Body of pancreas (tissue), 4 donors: ENCODE measurements at regions not wholly inside any gene's neighbourhood (a gene's known extent, or its start where the extent isn't known, plus 50 kb on each side); places are given as distances from the start of the nearest gene placed in this dataset.

Experiments used
- ATAC-seq: fragments of 150-250 bp; one replicate; pipeline ENCODE4 v1.9.1; 2016
- DNase-seq, 4 donors: peaks; one replicate each; pipeline ENCODE4 v3.0.0-alpha.2; 2019
- H3K27ac ChIP-seq, 4 donors: fragments of 200-600 bp; sonication (generic); 1 replicate in 3 of 4; 2 replicates in 1 of 4; pipeline versions ENCODE4 v1.5.1 to v1.6.1; 2016 to 2019; ENCODE audit warnings: mild to moderate bottlenecking in 1 of 4, mixed read lengths in 1 of 4, moderate library complexity in 1 of 4
- H3K27me3 ChIP-seq, 2 donors: fragments of 200-600 bp; sonication (generic); one replicate each; pipeline ENCODE4 v1.6.0; 2016; ENCODE audit warnings: mild to moderate bottlenecking in 1 of 2
- H3K36me3 ChIP-seq, 2 donors: fragments of 200-600 bp; sonication (generic); replicated peaks in 1 of 2; 2 replicates each; pipeline ENCODE4 v1.5.1; 2016; ENCODE audit warnings: low read depth in 2 of 2; ENCODE audit not compliant: insufficient read depth in 1 of 2
- H3K4me1 ChIP-seq: fragments of 200-600 bp; sonication (generic); one replicate; pipeline ENCODE4 v1.6.0; 2016
- H3K4me3 ChIP-seq, 2 donors: fragments of 200-600 bp; sonication (generic); 1 replicate in 1 of 2; 2 replicates in 1 of 2; pipeline ENCODE4 v1.5.1; 2016 to 2019
- H3K9me3 ChIP-seq, 3 donors: fragments of 200-600 bp; sonication (generic); 1 replicate in 2 of 3; 2 replicates in 1 of 3; pipeline ENCODE4 v1.5.1; 2016
- CTCF ChIP-seq, 7 experiments: fragments of 450-650 bp in 4 of 7; fragments of 200-600 bp in 3 of 7; sonication (generic) in 3 of 7; IDR thresholded peaks; one replicate each; pipeline ENCODE4 v1.5.1; 2016 to 2019; ENCODE audit warnings: antibody characterized with exemption in 7 of 7
- POLR2A ChIP-seq, 3 donors: fragments of 450-650 bp; IDR thresholded peaks; one replicate each; pipeline ENCODE4 v1.6.1; 2016; ENCODE audit warnings: antibody characterized with exemption in 3 of 3, mild to moderate bottlenecking in 2 of 3
- WGBS, 2 donors: methylation state at CpG; one replicate each; pipeline ENCODE4 v1.1.5; 2017; 5-methylcytosine and 5-hydroxymethylcytosine counted together
- intact Hi-C: fragments of 100-400 bp; cut with DNase I; formaldehyde crosslinking; loops from one replicate; pipeline ENCODE4 v1.15.1; 2023

GRCh38 chr11:98177925-98178324 is 842.8 kb upstream of the CNTN5 start:
- Histone ChIP-seq H3K4me1 (no peaks in the 10 kb centered on the region), H3K27me3 (no peaks in the 10 kb centered on the region), H3K27ac (no peak overlapping the region), H3K36me3 (no peaks in the 10 kb centered on the region), H3K4me3 (no peak overlapping the region), H3K9me3 (no peaks in the 10 kb centered on the region)
- ATAC-seq (no peak), DNase-seq (no peak)
- TF ChIP-seq CTCF (IDR thresholded peaks at IDR 0.05) (no peak), POLR2A (IDR thresholded peaks at IDR 0.05) (no peak)
- 43 to 51% methylated on average over 5 of the region's 5 CpGs for WGBS, 2 donors
- intact Hi-C loops, result no loop called here

- TF ChIP-seq CTCF (IDR thresholded peaks at IDR 0.05) (no peak), POLR2A (IDR thresholded peaks at IDR 0.05) (no peak)
- 53 to 68% methylated on average over 1 of the region's 1 CpG for WGBS, 2 donors
- no peaks in the 10 kb centered on the region for H3K4me1 ChIP-seq
- DNase-seq (no peak), ATAC-seq (no peak)
- no peaks in the 10 kb centered on the region for H3K9me3 ChIP-seq
- H3K27me3 ChIP-seq, result no peaks in the 10 kb centered on the region
- intact Hi-C loops, result no loop called here
- H3K27ac ChIP-seq, result no peak overlapping the region
- H3K36me3 ChIP-seq, result no peaks in the 10 kb centered on the region
- no peak overlapping the region for H3K4me3 ChIP-seq
Observed at GRCh38 chr11:98180511-98180910, 840.2 kb upstream of the CNTN5 start.

- ATAC-seq (no peak), DNase-seq (no peak)
- no peaks in the 10 kb centered on the region for H3K36me3 ChIP-seq
Observed at GRCh38 chr11:98180921-98181320, 839.8 kb upstream of the CNTN5 start.

GRCh38 chr11:98183034-98183433 is 837.7 kb upstream of the CNTN5 start:
- intact Hi-C loops, result no loop called here
- TF ChIP-seq CTCF (IDR thresholded peaks at IDR 0.05) (no peak), POLR2A (IDR thresholded peaks at IDR 0.05) (no peak)
- DNase-seq (no peak), ATAC-seq (no peak)
- H3K27me3 ChIP-seq, result no peaks in the 10 kb centered on the region
- H3K27ac ChIP-seq, result no peak overlapping the region
- H3K4me1 ChIP-seq, result no peaks in the 10 kb centered on the region
- no peak overlapping the region for H3K4me3 ChIP-seq
- 27 to 48% methylated on average over 1 of the region's 1 CpG for WGBS, 2 donors
- H3K36me3 ChIP-seq, result no peaks in the 10 kb centered on the region
- H3K9me3 ChIP-seq, result no peaks in the 10 kb centered on the region

More at GRCh38 chr11:98180921-98181320, 839.8 kb upstream of the CNTN5 start:
- no peaks in the 10 kb centered on the region for H3K4me1 ChIP-seq
- H3K27me3 ChIP-seq, result no peaks in the 10 kb centered on the region
- no peak overlapping the region for H3K27ac ChIP-seq
- 26 to 46% methylated on average over 2 of the region's 2 CpGs for WGBS, 2 donors
- TF ChIP-seq POLR2A (IDR thresholded peaks at IDR 0.05), result no peak
- TF ChIP-seq CTCF (IDR thresholded peaks at IDR 0.05), result no peak
- no peaks in the 10 kb centered on the region for H3K9me3 ChIP-seq
- intact Hi-C loops, result no loop called here
- no peak overlapping the region for H3K4me3 ChIP-seq

- H3K36me3 ChIP-seq, result no peaks in the 10 kb centered on the region
- H3K27me3 ChIP-seq, result no peaks in the 10 kb centered on the region
- H3K4me1 ChIP-seq, result no peaks in the 10 kb centered on the region
- DNase-seq, result no peak
- no peak for ATAC-seq
- no peaks in the 10 kb centered on the region for H3K9me3 ChIP-seq
- H3K4me3 ChIP-seq, result no peak overlapping the region
- WGBS, 2 donors, result 64 to 97% methylated on average over 5 to 10 of the region's 16 CpGs
- intact Hi-C loops, result no loop called here
- no peak overlapping the region for H3K27ac ChIP-seq
- TF ChIP-seq CTCF (IDR thresholded peaks at IDR 0.05), result no peak
- TF ChIP-seq POLR2A (IDR thresholded peaks at IDR 0.05), result no peak
Observed at GRCh38 chr11:98185245-98185644, 835.5 kb upstream of the CNTN5 start.
